ENCODE measurements at regions not wholly inside any gene's neighbourhood (a gene's known extent, or its start where the extent isn't known, plus 50 kb on each side); places are given as distances from the start of the nearest gene placed in this dataset.

DNA sequence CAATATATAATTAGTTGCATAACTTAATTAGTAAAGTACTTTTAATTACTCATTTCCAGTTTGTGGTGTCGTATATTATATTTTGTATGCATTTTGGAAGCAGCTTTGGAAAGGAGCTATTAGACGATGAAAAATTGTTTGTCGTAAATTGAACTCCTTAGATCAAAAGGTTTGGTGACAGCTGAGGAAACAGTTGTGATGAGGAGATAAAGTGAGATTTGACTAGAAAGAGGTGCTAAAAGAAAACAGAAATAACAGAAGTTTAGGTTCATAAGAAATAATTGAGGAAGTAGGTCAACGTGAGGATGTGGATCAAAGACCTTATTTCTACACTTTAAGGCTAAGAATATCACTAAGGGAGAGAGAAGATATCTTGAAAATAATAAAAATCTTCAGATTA, 141.9 kb upstream of the NETO1 start:
- intact Hi-C loops (cut with micrococcal nuclease; ENCODE audit: unreplicated experiment) (loop anchor here (10.0 kb wide), 1 partner anchor 125 kb away; no protein-coding TSS in a partner anchor), in situ Hi-C loops (cut with MboI) (no loop called here)
- RAD21 ChIA-PET (ENCODE audit: unreplicated experiment) = no interaction called here
- Histone ChIP-seq H3K4me3 (no peak overlapping the region), H2AFZ (ENCODE audit: control insufficient read depth, low read depth, low read length) (no peak overlapping the region), H3K27me3 (replicated peaks in 1 of 2; ENCODE audit: control insufficient read depth in 2 of 2, insufficient read depth in 2 of 2, low read length in 1 of 2) (no peaks in the 10 kb centered on the region), H3K36me3 (ENCODE audit: control insufficient read depth in 2 of 2, insufficient read depth in 2 of 2, low read length in 1 of 2) (no peaks in the 10 kb centered on the region), H3K4me2 (ENCODE audit: control insufficient read depth, insufficient read depth) (no peak overlapping the region), H3K9me3 (replicated peaks; ENCODE audit: control insufficient read depth, insufficient read depth, low read length) (no peaks in the 10 kb centered on the region; the same call in 2 of the 3 replicates), H4K20me1 (ENCODE audit: control insufficient read depth, insufficient read depth) (no peaks in the 10 kb centered on the region), H3K79me2 (ENCODE audit: control insufficient read depth, insufficient read depth, low read length) (no peaks in the 10 kb centered on the region), H3K9ac (ENCODE audit: control insufficient read depth, insufficient read depth, low read length) (no peak overlapping the region), H3K4me1 (ENCODE audit: control insufficient read depth, insufficient read depth, low read length) (no peaks in the 10 kb centered on the region), H3K27ac (ENCODE audit: control insufficient read depth, insufficient read depth) (no peak overlapping the region)
- TF ChIP-seq GATAD2B (conservative IDR thresholded peaks at IDR 0.05; ENCODE audit: low read depth) = no peak
- TF ChIP-seq POLR2AphosphoS5 (IDR thresholded peaks at IDR 0.05; ENCODE audit: low read length) = no peak
- TF ChIP-seq EED (IDR thresholded peaks at IDR 0.05; ENCODE audit: low read depth) = no peak
- TF ChIP-seq, protein P1, sequence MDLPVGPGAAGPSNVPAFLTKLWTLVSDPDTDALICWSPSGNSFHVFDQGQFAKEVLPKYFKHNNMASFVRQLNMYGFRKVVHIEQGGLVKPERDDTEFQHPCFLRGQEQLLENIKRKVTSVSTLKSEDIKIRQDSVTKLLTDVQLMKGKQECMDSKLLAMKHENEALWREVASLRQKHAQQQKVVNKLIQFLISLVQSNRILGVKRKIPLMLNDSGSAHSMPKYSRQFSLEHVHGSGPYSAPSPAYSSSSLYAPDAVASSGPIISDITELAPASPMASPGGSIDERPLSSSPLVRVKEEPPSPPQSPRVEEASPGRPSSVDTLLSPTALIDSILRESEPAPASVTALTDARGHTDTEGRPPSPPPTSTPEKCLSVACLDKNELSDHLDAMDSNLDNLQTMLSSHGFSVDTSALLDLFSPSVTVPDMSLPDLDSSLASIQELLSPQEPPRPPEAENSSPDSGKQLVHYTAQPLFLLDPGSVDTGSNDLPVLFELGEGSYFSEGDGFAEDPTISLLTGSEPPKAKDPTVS (IDR thresholded peaks at IDR 0.05; ENCODE audit: low read depth, low read length) = no peak
- no peak for TF ChIP-seq SREBF1 (IDR thresholded peaks at IDR 0.05; ENCODE audit: low read length)
- TF ChIP-seq ZNF622 (IDR thresholded peaks at IDR 0.05) = no peak
- TF ChIP-seq TBL1XR1 (IDR thresholded peaks at IDR 0.05; ENCODE audit: low read depth, low read length) = no peak
- TF ChIP-seq PML (IDR thresholded peaks at IDR 0.05; ENCODE audit: low read length) = no peak
- no peak for TF ChIP-seq JUNB (IDR thresholded peaks at IDR 0.05)
- TF ChIP-seq CHD2 (IDR thresholded peaks at IDR 0.05; ENCODE audit: borderline replicate concordance, low read depth, low read length) = no peak
- no peak for TF ChIP-seq EP300 (IDR thresholded peaks at IDR 0.05; ENCODE audit: borderline replicate concordance in 1 of 2, control insufficient read depth in 1 of 2, low read depth in 2 of 2, low read length in 2 of 2)
- TF ChIP-seq ZBTB4 (CRISPR knock-in tag; IDR thresholded peaks at IDR 0.05) = no peak
- TF ChIP-seq RAD51 (IDR thresholded peaks at IDR 0.05) = no peak
- CTCF ChIA-PET = interaction anchor here (0.5 kb wide), 1 partner anchor 98 kb away, joined by 3 read pairs; no protein-coding TSS in a partner anchor
- SMC1A ChIA-PET (ENCODE audit: uncharacterized antibody, unreplicated experiment) = no interaction called here
- no peak for ATAC-seq
- no peak for DNase-seq (ENCODE audit: low read depth, low spot score)
- BruUV-seq (replicated peaks) = no TSS peak
- WGBS (ENCODE audit: insufficient coverage, insufficient replicate concordance, low lambda C conversion rate, missing lambda C conversion rate) = 3% methylated on average over 4 of the region's 4 CpGs
- POLR2A ChIA-PET = no interaction called here
- no peak for FAIRE-seq
